Loucy (cell line): ENCODE measurements at regions not wholly inside any gene's neighbourhood (a gene's known extent, or its start where the extent isn't known, plus 50 kb on each side); places are given as distances from the start of the nearest gene placed in this dataset.

Experiments
- H2AFZ ChIP-seq: fragments of 200-600 bp; sonication (generic); 2 replicates; pipeline ENCODE4 v1.6.0; 2016; ENCODE audit warnings: antibody characterized with exemption, mild to moderate bottlenecking, low read length, moderate library complexity
- H3F3A ChIP-seq: fragments of 200-600 bp; 2 replicates; pipeline ENCODE4 v1.6.0; 2016; ENCODE audit warnings: antibody characterized with exemption, low read depth, mild to moderate bottlenecking
- H3K27me3 ChIP-seq: fragments of 200-600 bp; sonication (generic); 2 replicates; pipeline ENCODE4 v1.6.1; 2014; ENCODE audit warnings: low read length, mild to moderate bottlenecking; ENCODE audit not compliant: insufficient read depth, poor library complexity, severe bottlenecking
- H3K36me3 ChIP-seq: fragments of 200-600 bp; sonication (generic); 2 replicates; pipeline ENCODE4 v1.6.1; 2016; ENCODE audit warnings: low read length; ENCODE audit not compliant: insufficient read depth
- H3K4me1 ChIP-seq: fragments of 200-600 bp; sonication (generic); 2 replicates; pipeline ENCODE4 v1.5.1; 2014; ENCODE audit warnings: low read length, mild to moderate bottlenecking; ENCODE audit not compliant: insufficient read depth, poor library complexity, severe bottlenecking
- H3K4me2 ChIP-seq: fragments of 200-600 bp; sonication (generic); 2 replicates; pipeline ENCODE4 v1.6.0; 2014; ENCODE audit warnings: antibody characterized with exemption, low read length, low read depth, mild to moderate bottlenecking; ENCODE audit not compliant: poor library complexity, severe bottlenecking
- H3K4me3 ChIP-seq: fragments of 200-600 bp; sonication (generic); 2 replicates; pipeline ENCODE4 v1.5.1; 2014; ENCODE audit warnings: low read length, mild to moderate bottlenecking, mixed read lengths; ENCODE audit not compliant: poor library complexity, severe bottlenecking
- H3K79me2 ChIP-seq: fragments of 200-600 bp; sonication (generic); 2 replicates; pipeline ENCODE4 v1.6.1; 2014; ENCODE audit warnings: low read length; ENCODE audit not compliant: insufficient read depth
- H3K9ac ChIP-seq: fragments of 200-600 bp; sonication (generic); 2 replicates; pipeline ENCODE4 v1.6.0; 2014; ENCODE audit warnings: mild to moderate bottlenecking, low read depth, low read length, moderate library complexity; ENCODE audit not compliant: poor library complexity, severe bottlenecking
- H3K9me2 ChIP-seq: fragments of 200-600 bp; sonication (generic); replicated peaks from 2 replicates; pipeline ENCODE4 v1.6.1; 2016; ENCODE audit warnings: low read depth, low read length, mixed read lengths
- H3K9me3 ChIP-seq: fragments of 200-600 bp; sonication (generic); 2 replicates; pipeline ENCODE4 v1.6.1; 2014; ENCODE audit warnings: mild to moderate bottlenecking, antibody characterized with exemption, low read length, low read depth; ENCODE audit not compliant: insufficient read depth
- H4K20me1 ChIP-seq: fragments of 200-600 bp; sonication (generic); 2 replicates; pipeline ENCODE4 v1.6.0; 2014; ENCODE audit warnings: antibody characterized with exemption, low read length, mild to moderate bottlenecking; ENCODE audit not compliant: insufficient read depth, poor library complexity, severe bottlenecking
- EZH2phosphoT487 ChIP-seq: fragments of 200-600 bp; IDR thresholded peaks from 2 replicates; pipeline ENCODE4 v1.6.1; 2018; ENCODE audit warnings: antibody characterized with exemption, mild to moderate bottlenecking, moderate library complexity, borderline replicate concordance
- TF ChIP-seq, protein P1 (sequence below): fragments of 200-600 bp; sonication (generic); conservative IDR thresholded peaks from 2 replicates; pipeline ENCODE4 v1.5.1; 2014; ENCODE audit warnings: mild to moderate bottlenecking, antibody characterized with exemption, low read length

DNA sequence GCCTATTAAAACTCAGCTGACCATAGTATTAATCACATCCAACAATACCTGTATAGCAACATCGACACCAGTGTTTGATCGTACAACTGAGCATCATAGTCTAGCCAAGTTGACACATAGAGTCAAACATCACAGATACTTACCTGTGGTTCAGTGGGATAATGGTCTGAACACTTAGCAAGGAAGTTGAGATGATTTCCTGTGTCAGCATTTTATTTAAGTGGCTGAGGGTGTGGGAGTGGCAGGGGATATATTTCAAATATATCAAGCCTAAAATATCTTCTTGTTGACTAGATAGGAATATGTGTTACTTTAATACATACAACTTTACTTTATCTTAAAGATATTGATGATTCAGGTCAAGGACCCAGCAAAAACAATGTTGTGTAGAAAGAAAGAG lies 1038.6 kb downstream of the TSN start:
- Histone ChIP-seq H2AFZ (no peak overlapping the region), H3K79me2 (no peaks in the 10 kb centered on the region), H3K4me2 (no peak overlapping the region), H3K4me3 (no peak overlapping the region), H3K4me1 (no peaks in the 10 kb centered on the region), H4K20me1 (no peaks in the 10 kb centered on the region), H3F3A (no peaks in the 10 kb centered on the region), H3K27me3 (no peaks in the 10 kb centered on the region), H3K9ac (no peak overlapping the region), H3K36me3 (no peaks in the 10 kb centered on the region), H3K9me3 (no peaks in the 10 kb centered on the region), H3K9me2 (no peaks in the 10 kb centered on the region)
- TF ChIP-seq EZH2phosphoT487, result no peak
- TF ChIP-seq, protein P1, sequence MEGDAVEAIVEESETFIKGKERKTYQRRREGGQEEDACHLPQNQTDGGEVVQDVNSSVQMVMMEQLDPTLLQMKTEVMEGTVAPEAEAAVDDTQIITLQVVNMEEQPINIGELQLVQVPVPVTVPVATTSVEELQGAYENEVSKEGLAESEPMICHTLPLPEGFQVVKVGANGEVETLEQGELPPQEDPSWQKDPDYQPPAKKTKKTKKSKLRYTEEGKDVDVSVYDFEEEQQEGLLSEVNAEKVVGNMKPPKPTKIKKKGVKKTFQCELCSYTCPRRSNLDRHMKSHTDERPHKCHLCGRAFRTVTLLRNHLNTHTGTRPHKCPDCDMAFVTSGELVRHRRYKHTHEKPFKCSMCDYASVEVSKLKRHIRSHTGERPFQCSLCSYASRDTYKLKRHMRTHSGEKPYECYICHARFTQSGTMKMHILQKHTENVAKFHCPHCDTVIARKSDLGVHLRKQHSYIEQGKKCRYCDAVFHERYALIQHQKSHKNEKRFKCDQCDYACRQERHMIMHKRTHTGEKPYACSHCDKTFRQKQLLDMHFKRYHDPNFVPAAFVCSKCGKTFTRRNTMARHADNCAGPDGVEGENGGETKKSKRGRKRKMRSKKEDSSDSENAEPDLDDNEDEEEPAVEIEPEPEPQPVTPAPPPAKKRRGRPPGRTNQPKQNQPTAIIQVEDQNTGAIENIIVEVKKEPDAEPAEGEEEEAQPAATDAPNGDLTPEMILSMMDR, result no peak

DNA sequence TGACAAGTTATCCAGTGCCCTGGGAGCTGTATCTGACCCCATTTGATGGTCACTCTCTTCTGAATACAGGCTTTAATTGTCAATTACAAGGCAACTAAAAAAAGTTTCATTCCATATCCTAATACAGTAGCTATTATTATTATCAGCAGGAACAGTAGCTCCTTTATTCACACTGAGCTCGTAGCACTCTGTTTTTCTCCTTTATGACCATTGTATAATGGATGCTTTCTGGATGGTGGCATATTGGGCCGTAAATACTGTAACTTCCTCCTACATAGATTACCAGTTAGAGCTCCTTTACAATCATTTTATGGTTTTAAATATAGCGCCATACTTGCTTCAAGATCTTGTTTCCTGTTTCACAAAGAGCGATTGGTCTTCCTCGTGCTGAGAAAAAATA lies 1040.3 kb downstream of the TSN start:
- Histone ChIP-seq H3K4me2 (no peak overlapping the region), H3K79me2 (no peaks in the 10 kb centered on the region)

DNA sequence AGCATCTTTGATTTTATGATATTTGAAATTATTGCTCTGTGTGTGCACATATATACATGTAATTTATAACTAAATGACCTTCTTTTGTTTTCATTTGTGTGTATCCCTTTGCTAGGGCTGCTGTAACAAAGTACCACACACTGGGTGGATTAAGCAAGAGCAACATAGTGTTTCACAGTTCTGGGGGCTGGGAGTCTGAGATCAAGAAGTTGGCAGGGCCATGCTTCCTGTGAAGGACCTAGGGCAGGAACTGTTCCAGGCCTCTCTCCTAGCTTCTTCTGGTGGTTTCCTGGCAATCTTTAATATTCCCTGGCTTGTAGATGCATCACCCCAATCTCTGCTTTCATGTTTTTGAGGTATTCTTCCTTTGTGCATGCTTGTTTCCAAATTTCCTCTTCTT lies 1043.9 kb downstream of the TSN start:
- Histone ChIP-seq H3K4me3 (no peak overlapping the region), H3K9me2 (no peaks in the 10 kb centered on the region), H3K9me3 (no peaks in the 10 kb centered on the region), H3K79me2 (no peaks in the 10 kb centered on the region), H3F3A (no peaks in the 10 kb centered on the region), H3K27me3 (no peaks in the 10 kb centered on the region), H3K4me2 (no peak overlapping the region), H3K4me1 (no peaks in the 10 kb centered on the region), H3K9ac (no peak overlapping the region), H2AFZ (no peak overlapping the region), H3K36me3 (no peaks in the 10 kb centered on the region), H4K20me1 (no peaks in the 10 kb centered on the region)
- TF ChIP-seq, protein P1, result no peak

More for the DNA sequence above, 1040.3 kb downstream of the TSN start:
- H3K27me3 ChIP-seq, result no peaks in the 10 kb centered on the region
- no peak for TF ChIP-seq EZH2phosphoT487
- TF ChIP-seq, protein P1, result no peak
- H2AFZ ChIP-seq, result no peak overlapping the region
- no peaks in the 10 kb centered on the region for H3K9me3 ChIP-seq
- H4K20me1 ChIP-seq, result no peaks in the 10 kb centered on the region
- no peak overlapping the region for H3K4me3 ChIP-seq
- H3K36me3 ChIP-seq, result no peaks in the 10 kb centered on the region
- H3K9ac ChIP-seq, result no peak overlapping the region
- no peaks in the 10 kb centered on the region for H3K9me2 ChIP-seq
- H3K4me1 ChIP-seq, result no peaks in the 10 kb centered on the region
- H3F3A ChIP-seq, result no peaks in the 10 kb centered on the region
